HEK293 (cell line): ENCODE measurements at regions not wholly inside any gene's neighbourhood (a gene's known extent, or its start where the extent isn't known, plus 50 kb on each side); places are given as distances from the start of the nearest gene placed in this dataset.

Experiments used
- CTCF ChIA-PET: fragments of 350-600 bp; formaldehyde crosslinking; extraction: SDS; loops from one replicate; lab custom pipeline; 2021; ENCODE audit warnings: antibody characterized with exemption; lab: Yijun Ruan, JAX
- POLR2A ChIA-PET: fragments of 300-600 bp; formaldehyde crosslinking; extraction: SDS; loops from one replicate; lab custom pipeline; 2020; ENCODE audit warnings: antibody characterized with exemption, inconsistent platforms; lab: Yijun Ruan, JAX
- H3K27ac ChIP-seq: fragments of 200-500 bp; sonication (Bioruptor generic); 2 replicates; pipeline ENCODE4 v1.5.1; 2014; ENCODE audit warnings: low read depth, low read length, control low read depth, inconsistent platforms; ENCODE audit errors: extremely low read depth
- H3K36me3 ChIP-seq, 2 experiments: fragments of 200-500 bp in 1 of 2; sonication (Bioruptor generic) in 1 of 2; 1 replicate in 1 of 2; 2 replicates in 1 of 2; pipeline ENCODE4 v1.5.1; 2014 to 2017; ENCODE audit warnings: inconsistent platforms in 2 of 2, low read length in 2 of 2; ENCODE audit not compliant: control insufficient read depth in 2 of 2, insufficient read depth in 1 of 2
- H3K4me1 ChIP-seq: fragments of 200-500 bp; sonication (Bioruptor generic); 2 replicates; pipeline ENCODE4 v1.5.1; 2014; ENCODE audit warnings: mild to moderate bottlenecking, low read length, inconsistent platforms; ENCODE audit not compliant: control insufficient read depth, insufficient read depth
- H3K4me3 ChIP-seq: 2 replicates; pipeline ENCODE4 v1.5.1; 2011; ENCODE audit warnings: low read depth, mild to moderate bottlenecking, control low read depth, low read length, moderate library complexity
- H3K9me3 ChIP-seq: fragments of 200-500 bp; sonication (Bioruptor generic); 2 replicates; pipeline ENCODE4 v1.5.1; 2014; ENCODE audit warnings: low read depth, low read length, inconsistent platforms; ENCODE audit not compliant: control insufficient read depth, insufficient read depth
- GLI2 ChIP-seq: fragments of 450-650 bp; formaldehyde crosslinking; IDR thresholded peaks from 2 replicates; pipeline ENCODE4; 2017; ENCODE audit warnings: missing biosample characterization, missing genetic modification characterization, low read depth, borderline replicate concordance
- HOXA7 ChIP-seq: sonication (generic); formaldehyde crosslinking; IDR thresholded peaks from 2 replicates; pipeline ENCODE4 v1.8.1; 2022; ENCODE audit warnings: missing genetic modification reagents, borderline replicate concordance
- HOXD13 ChIP-seq: sonication (generic); formaldehyde crosslinking; IDR thresholded peaks from 2 replicates; pipeline ENCODE4 v1.8.0; 2022; ENCODE audit warnings: missing genetic modification reagents, borderline replicate concordance
- KLF16 ChIP-seq: fragments of 450-650 bp; formaldehyde crosslinking; IDR thresholded peaks from 2 replicates; pipeline ENCODE4 v1.5.1; 2017; ENCODE audit warnings: missing biosample characterization, missing genetic modification characterization
- KLF9 ChIP-seq: fragments of 450-650 bp; formaldehyde crosslinking; IDR thresholded peaks from 2 replicates; pipeline ENCODE4 v1.5.1; 2016; ENCODE audit warnings: missing biosample characterization, missing genetic modification characterization, low read depth
- OVOL3 ChIP-seq: fragments of 450-650 bp; formaldehyde crosslinking; IDR thresholded peaks from 2 replicates; pipeline ENCODE4 v1.5.1; 2016; ENCODE audit warnings: missing biosample characterization, missing genetic modification characterization
- ZBTB7A ChIP-seq: fragments of 450-650 bp; formaldehyde crosslinking; IDR thresholded peaks from 2 replicates; pipeline ENCODE4 v1.5.1; 2016; ENCODE audit warnings: low read depth, missing biosample characterization, missing genetic modification characterization
- ZBTB8A ChIP-seq: fragments of 450-650 bp; formaldehyde crosslinking; IDR thresholded peaks from 2 replicates; pipeline ENCODE4 v1.5.1; 2016; ENCODE audit warnings: missing biosample characterization, missing genetic modification characterization
- ZEB2 ChIP-seq: fragments of 450-650 bp; formaldehyde crosslinking; IDR thresholded peaks from 2 replicates; pipeline ENCODE4 v1.5.1; 2016; ENCODE audit warnings: missing biosample characterization, missing genetic modification characterization
- ZFHX2 ChIP-seq: fragments of 450-650 bp; formaldehyde crosslinking; conservative IDR thresholded peaks from 2 replicates; pipeline ENCODE4 v1.5.1; 2016; ENCODE audit warnings: missing biosample characterization, missing genetic modification characterization
- ZNF214 ChIP-seq: fragments of 450-650 bp; formaldehyde crosslinking; IDR thresholded peaks from 2 replicates; pipeline ENCODE4 v1.5.1; 2017; ENCODE audit warnings: missing biosample characterization, mild to moderate bottlenecking, missing genetic modification characterization, borderline replicate concordance
- ZNF48 ChIP-seq: fragments of 450-650 bp; formaldehyde crosslinking; IDR thresholded peaks from 2 replicates; pipeline ENCODE4 v1.5.1; 2016; ENCODE audit warnings: missing biosample characterization, missing genetic modification characterization
- ZNF510 ChIP-seq: fragments of 450-650 bp; formaldehyde crosslinking; IDR thresholded peaks from 2 replicates; pipeline ENCODE4 v1.5.1; 2018; ENCODE audit warnings: mild to moderate bottlenecking, missing genetic modification characterization, missing biosample characterization; ENCODE audit not compliant: insufficient replicate concordance
- ZNF529 ChIP-seq: fragments of 450-650 bp; formaldehyde crosslinking; IDR thresholded peaks from 2 replicates; pipeline ENCODE4 v1.5.1; 2017; ENCODE audit warnings: missing genetic modification characterization, missing biosample characterization; ENCODE audit not compliant: insufficient replicate concordance
- ZNF558 ChIP-seq: fragments of 450-650 bp; formaldehyde crosslinking; IDR thresholded peaks from 2 replicates; pipeline ENCODE4 v1.5.1; 2016; ENCODE audit warnings: missing biosample characterization, missing genetic modification characterization
- ZNF654 ChIP-seq: fragments of 450-650 bp; formaldehyde crosslinking; IDR thresholded peaks from 2 replicates; pipeline ENCODE4 v1.5.1; 2016; ENCODE audit warnings: low read depth, missing biosample characterization, missing genetic modification characterization
- ZNF837 ChIP-seq: fragments of 450-650 bp; formaldehyde crosslinking; IDR thresholded peaks from 2 replicates; pipeline ENCODE4 v1.5.1; 2016; ENCODE audit warnings: missing biosample characterization, missing genetic modification characterization
- ZSCAN16 ChIP-seq: fragments of 450-650 bp; formaldehyde crosslinking; IDR thresholded peaks from 2 replicates; pipeline ENCODE4 v1.5.1; 2016; ENCODE audit warnings: missing biosample characterization, missing genetic modification characterization
- ZSCAN23 ChIP-seq: fragments of 450-650 bp; formaldehyde crosslinking; IDR thresholded peaks from 2 replicates; pipeline ENCODE4 v1.5.1; 2016; ENCODE audit warnings: missing biosample characterization, missing genetic modification characterization
- TF ChIP-seq, protein P1 (sequence below): fragments of 450-650 bp; formaldehyde crosslinking; IDR thresholded peaks from 2 replicates; pipeline ENCODE4 v1.5.1; 2016; ENCODE audit warnings: missing biosample characterization, missing genetic modification characterization, low read depth
- TF ChIP-seq, protein P2 (sequence below): fragments of 450-650 bp; formaldehyde crosslinking; IDR thresholded peaks from 2 replicates; pipeline ENCODE4 v1.5.1; 2016; ENCODE audit warnings: missing biosample characterization, missing genetic modification characterization
- TF ChIP-seq, protein P3 (sequence below): fragments of 450-650 bp; formaldehyde crosslinking; IDR thresholded peaks from 2 replicates; pipeline ENCODE4 v1.5.1; 2016; ENCODE audit warnings: missing biosample characterization, missing genetic modification characterization

DNA sequence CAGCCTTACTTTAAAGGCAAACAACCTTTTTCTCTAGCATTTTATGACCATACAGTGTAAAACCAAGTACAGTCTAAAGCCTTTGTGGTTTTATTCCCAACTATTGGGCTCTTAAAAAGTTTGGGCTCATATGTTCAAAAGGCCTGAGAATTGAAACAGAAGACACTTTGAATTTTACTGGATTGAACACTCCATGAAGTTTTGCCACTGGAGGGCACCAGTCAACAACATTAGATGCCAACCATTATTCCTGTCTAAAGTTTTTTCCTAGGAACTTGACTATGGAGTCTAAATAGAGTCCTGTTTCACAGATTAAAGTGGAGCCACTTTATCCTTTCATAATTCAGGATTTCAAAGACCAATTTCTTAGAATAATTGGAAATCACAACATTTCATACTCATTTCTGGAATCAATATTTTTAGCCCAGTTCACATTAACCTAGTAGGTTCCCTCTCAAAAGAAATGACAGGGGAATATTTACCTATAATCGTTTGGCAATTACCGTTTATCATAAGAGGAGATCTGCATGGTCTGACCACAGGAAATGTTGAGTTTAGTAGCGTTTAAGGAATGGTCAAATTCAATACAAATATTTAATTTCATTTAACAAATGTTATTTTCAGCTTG lies 244.1 kb upstream of the PDZRN3 start:
- ChIA-PET CTCF (interaction anchor here (0.6 to 1.5 kb wide), 5 partner anchors 9 to 1648 kb away, joined by 3 to 5 read pairs (median 3); no protein-coding TSS in a partner anchor), POLR2A (no interaction called here)
- no peak for TF ChIP-seq ZNF214
- TF ChIP-seq ZNF510: no peak
- no peak for TF ChIP-seq ZFHX2 (tag by site-specific recombination)
- peak; percentile 65 for TF ChIP-seq ZNF654 (tag by site-specific recombination)
- Histone ChIP-seq H3K4me1 (no peaks in the 10 kb centered on the region), H3K4me3 (no peak overlapping the region), H3K36me3 (no peaks in the 10 kb centered on the region), H3K9me3 (no peaks in the 10 kb centered on the region), H3K27ac (no peak overlapping the region)

DNA sequence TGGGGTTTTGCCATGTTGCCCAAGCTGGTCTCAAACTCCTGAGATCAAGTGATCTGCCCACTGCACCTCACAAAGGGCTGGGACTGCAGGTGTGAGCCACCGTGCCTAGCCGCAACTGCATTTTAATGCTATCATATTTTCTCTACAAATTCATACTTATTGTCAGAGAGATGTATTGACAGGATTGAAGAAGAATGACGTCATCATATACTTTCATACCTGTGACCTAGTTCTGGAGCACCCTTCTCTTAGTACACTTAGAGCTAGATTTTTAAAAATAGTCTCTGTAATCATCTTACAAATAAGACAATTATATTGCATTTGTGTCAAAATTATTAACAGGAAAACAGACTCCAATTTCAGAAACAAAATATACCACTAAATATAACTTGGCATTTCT lies 242.8 kb upstream of the PDZRN3 start:
- Histone ChIP-seq H3K36me3 (no peaks in the 10 kb centered on the region), H3K4me1 (no peaks in the 10 kb centered on the region), H3K27ac (no peak overlapping the region), H3K9me3 (no peaks in the 10 kb centered on the region), H3K4me3 (no peak overlapping the region)
- CTCF ChIA-PET: interaction anchor here (1.5 kb wide), 1 partner anchor 13 kb away, joined by 5 read pairs; no protein-coding TSS in a partner anchor
- POLR2A ChIA-PET: no interaction called here
- TF ChIP-seq OVOL3 (tag by site-specific recombination) (no peak), ZNF529 (tag by site-specific recombination) (no peak)
- TF ChIP-seq, protein P1, sequence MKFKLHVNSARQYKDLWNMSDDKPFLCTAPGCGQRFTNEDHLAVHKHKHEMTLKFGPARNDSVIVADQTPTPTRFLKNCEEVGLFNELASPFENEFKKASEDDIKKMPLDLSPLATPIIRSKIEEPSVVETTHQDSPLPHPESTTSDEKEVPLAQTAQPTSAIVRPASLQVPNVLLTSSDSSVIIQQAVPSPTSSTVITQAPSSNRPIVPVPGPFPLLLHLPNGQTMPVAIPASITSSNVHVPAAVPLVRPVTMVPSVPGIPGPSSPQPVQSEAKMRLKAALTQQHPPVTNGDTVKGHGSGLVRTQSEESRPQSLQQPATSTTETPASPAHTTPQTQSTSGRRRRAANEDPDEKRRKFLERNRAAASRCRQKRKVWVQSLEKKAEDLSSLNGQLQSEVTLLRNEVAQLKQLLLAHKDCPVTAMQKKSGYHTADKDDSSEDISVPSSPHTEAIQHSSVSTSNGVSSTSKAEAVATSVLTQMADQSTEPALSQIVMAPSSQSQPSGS (tag by site-specific recombination): peak; percentile 72; the same call in 1 of the 2 replicates

DNA sequence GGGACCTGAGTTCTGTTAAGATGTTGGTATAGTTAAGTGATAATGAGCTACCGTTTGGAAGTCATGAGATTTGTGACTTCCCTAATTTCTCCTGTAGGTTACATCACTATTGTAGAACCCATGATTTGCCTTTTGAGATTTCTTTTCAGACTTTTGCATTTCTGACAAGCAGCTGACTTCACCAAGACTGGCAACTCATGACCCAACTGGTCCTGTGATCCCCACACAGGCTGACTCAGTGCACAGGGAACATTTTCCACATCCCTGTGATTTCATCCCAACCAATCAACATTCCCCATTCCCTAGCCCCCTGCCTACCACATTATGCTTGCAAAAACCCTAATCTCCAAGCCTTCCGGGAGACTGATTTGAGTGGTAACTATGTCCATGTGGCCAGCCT lies 242.1 kb upstream of the PDZRN3 start:
- CTCF ChIA-PET: no interaction called here
- Histone ChIP-seq H3K4me3 (no peak overlapping the region), H3K36me3 (no peaks in the 10 kb centered on the region), H3K9me3 (no peaks in the 10 kb centered on the region), H3K4me1 (no peaks in the 10 kb centered on the region), H3K27ac (no peak overlapping the region)
- TF ChIP-seq GLI2 (tag by site-specific recombination): no peak
- TF ChIP-seq ZNF837 (tag by site-specific recombination): no peak
- TF ChIP-seq ZSCAN23 (tag by site-specific recombination): no peak
- TF ChIP-seq ZBTB8A (tag by site-specific recombination): no peak
- TF ChIP-seq, protein P1 (tag by site-specific recombination): no peak
- TF ChIP-seq KLF16 (tag by site-specific recombination): no peak
- TF ChIP-seq ZSCAN16 (tag by site-specific recombination): no peak
- TF ChIP-seq KLF9 (tag by site-specific recombination): no peak
- no peak for TF ChIP-seq ZNF48
- TF ChIP-seq, protein P2, sequence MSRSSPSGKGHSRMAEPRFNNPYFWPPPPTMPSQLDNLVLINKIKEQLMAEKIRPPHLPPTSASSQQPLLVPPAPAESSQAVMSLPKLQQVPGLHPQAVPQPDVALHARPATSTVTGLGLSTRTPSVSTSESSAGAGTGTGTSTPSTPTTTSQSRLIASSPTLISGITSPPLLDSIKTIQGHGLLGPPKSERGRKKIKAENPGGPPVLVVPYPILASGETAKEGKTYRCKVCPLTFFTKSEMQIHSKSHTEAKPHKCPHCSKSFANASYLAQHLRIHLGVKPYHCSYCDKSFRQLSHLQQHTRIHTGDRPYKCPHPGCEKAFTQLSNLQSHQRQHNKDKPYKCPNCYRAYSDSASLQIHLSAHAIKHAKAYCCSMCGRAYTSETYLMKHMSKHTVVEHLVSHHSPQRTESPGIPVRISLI (tag by site-specific recombination): no peak
- TF ChIP-seq ZEB2 (tag by site-specific recombination): no peak
- TF ChIP-seq ZBTB7A: no peak
- TF ChIP-seq ZNF558: no peak
- TF ChIP-seq HOXD13 (CRISPR knock-in tag): no peak
- TF ChIP-seq, protein P3, sequence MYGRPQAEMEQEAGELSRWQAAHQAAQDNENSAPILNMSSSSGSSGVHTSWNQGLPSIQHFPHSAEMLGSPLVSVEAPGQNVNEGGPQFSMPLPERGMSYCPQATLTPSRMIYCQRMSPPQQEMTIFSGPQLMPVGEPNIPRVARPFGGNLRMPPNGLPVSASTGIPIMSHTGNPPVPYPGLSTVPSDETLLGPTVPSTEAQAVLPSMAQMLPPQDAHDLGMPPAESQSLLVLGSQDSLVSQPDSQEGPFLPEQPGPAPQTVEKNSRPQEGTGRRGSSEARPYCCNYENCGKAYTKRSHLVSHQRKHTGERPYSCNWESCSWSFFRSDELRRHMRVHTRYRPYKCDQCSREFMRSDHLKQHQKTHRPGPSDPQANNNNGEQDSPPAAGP (tag by site-specific recombination): no peak
- TF ChIP-seq HOXA7 (CRISPR knock-in tag): no peak
- POLR2A ChIA-PET: no interaction called here
